Suprapubic skin (tissue), 4 donors: ENCODE measurements at regions not wholly inside any gene's neighbourhood (a gene's known extent, or its start where the extent isn't known, plus 50 kb on each side); places are given as distances from the start of the nearest gene placed in this dataset.

ENCODE experiments used
- EP300 ChIP-seq: sonication (generic); formaldehyde crosslinking; IDR thresholded peaks from one replicate; pipeline ENCODE4 v1.6.1; 2017; ENCODE audit warnings: antibody characterized with exemption
- POLR2A ChIP-seq, 2 donors: fragments of 450-650 bp; IDR thresholded peaks; one replicate each; pipeline ENCODE4 v1.6.1; 2017; ENCODE audit warnings: antibody characterized with exemption in 2 of 2, mild to moderate bottlenecking in 2 of 2, moderate library complexity in 2 of 2
- POLR2AphosphoS5 ChIP-seq, 3 donors: sonication (generic); formaldehyde crosslinking; IDR thresholded peaks; one replicate each; pipeline ENCODE4 v1.6.1; 2017; ENCODE audit warnings: antibody characterized with exemption in 3 of 3
- TF ChIP-seq, protein P1 (sequence below), 2 donors: fragments of 200-600 bp in 1 of 2; fragments of 450-650 bp in 1 of 2; sonication (generic) in 1 of 2; IDR thresholded peaks; one replicate each; pipeline ENCODE4 v1.5.1; 2016 to 2019; ENCODE audit warnings: antibody characterized with exemption in 2 of 2, mild to moderate bottlenecking in 1 of 2, moderate library complexity in 1 of 2

DNA sequence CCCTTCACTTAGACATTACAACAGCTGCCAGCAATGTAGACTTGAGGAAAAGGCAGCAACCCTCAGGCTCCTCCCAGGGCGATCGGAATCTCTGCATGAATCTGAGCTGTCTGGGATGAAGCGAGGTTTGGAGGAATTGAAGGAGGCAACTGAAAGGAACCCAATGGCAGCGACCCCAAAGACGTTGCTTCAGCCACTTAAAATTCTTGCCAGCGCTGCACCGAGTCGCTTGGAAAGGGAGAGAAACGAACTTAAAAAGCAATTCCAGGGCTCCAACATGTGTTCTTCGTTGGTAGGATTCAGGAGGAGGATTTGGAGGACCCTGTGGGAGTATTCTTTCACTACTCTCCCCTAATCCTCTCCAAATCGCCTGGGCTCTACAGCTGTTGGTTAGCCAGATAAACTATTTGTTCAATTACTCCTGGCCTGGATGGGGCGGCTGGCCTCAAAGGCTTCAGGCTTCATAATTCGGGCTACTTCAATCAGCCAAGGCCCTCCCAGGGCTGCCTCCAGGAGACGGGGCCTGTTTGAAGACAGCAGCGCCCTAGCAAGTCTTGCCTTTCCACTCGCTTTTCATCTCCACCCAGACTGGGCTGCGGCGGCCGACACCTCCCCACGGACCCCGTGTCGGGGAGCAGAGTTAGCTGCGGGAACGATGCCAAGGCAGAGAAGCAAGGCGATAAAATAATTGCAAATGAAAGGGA, 72.4 kb upstream of the TMEM45B start:
- TF ChIP-seq, protein P1, sequence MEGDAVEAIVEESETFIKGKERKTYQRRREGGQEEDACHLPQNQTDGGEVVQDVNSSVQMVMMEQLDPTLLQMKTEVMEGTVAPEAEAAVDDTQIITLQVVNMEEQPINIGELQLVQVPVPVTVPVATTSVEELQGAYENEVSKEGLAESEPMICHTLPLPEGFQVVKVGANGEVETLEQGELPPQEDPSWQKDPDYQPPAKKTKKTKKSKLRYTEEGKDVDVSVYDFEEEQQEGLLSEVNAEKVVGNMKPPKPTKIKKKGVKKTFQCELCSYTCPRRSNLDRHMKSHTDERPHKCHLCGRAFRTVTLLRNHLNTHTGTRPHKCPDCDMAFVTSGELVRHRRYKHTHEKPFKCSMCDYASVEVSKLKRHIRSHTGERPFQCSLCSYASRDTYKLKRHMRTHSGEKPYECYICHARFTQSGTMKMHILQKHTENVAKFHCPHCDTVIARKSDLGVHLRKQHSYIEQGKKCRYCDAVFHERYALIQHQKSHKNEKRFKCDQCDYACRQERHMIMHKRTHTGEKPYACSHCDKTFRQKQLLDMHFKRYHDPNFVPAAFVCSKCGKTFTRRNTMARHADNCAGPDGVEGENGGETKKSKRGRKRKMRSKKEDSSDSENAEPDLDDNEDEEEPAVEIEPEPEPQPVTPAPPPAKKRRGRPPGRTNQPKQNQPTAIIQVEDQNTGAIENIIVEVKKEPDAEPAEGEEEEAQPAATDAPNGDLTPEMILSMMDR (IDR thresholded peaks at IDR 0.05), result no peak
- TF ChIP-seq POLR2A (IDR thresholded peaks at IDR 0.05) (no peak), EP300 (no peak), POLR2AphosphoS5 (IDR thresholded peaks at IDR 0.05) (no peak)
